ENCODE measurements at regions not wholly inside any gene's neighbourhood (a gene's known extent, or its start where the extent isn't known, plus 50 kb on each side); places are given as distances from the start of the nearest gene placed in this dataset.
"Not testable (repeated sequence)": the region's sequence is repeated elsewhere in the genome, so short reads cannot be mapped to it uniquely, and the experiment has no call there.

DNA sequence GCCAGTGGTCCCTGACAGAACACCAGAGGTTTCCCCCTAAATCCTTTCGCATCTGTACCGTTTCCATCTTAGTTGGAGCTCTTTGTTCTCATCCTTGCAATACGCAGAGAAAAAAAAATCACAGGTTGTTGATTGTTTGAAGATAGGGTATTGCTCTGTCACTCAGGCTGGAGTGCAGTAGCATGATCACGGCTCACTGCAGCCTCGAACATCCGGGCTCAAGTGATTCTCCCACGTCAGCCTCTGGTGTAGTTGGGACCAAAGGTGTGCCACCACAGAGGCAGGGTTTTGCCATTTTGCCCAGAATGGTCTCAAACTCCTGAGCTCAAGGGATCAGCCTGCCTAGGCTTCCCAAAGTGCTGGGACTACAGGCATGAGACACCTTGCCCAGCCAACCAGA lies 185.9 kb downstream of the FAM72C start:
- not testable (repeated sequence) for TF ChIP-seq EP300 (IDR thresholded peaks at IDR 0.05; ENCODE audit: low read depth in 2 of 2, low read length in 2 of 2); EP300 (CRISPR knock-in tag; IDR thresholded peaks at IDR 0.05; ENCODE audit: borderline replicate concordance); PPARG (CRISPR knock-in tag; conservative IDR thresholded peaks at IDR 0.05); ZFP41 (CRISPR knock-in tag; IDR thresholded peaks at IDR 0.05; ENCODE audit: borderline replicate concordance); ZNF570 (CRISPR knock-in tag; IDR thresholded peaks at IDR 0.05; ENCODE audit: borderline replicate concordance); JUND (CRISPR knock-in tag; IDR thresholded peaks at IDR 0.05); MAZ (IDR thresholded peaks at IDR 0.05; ENCODE audit: borderline replicate concordance, low read depth, low read length); MAZ (CRISPR knock-in tag; IDR thresholded peaks at IDR 0.05; ENCODE audit: low read depth); POLR2A (IDR thresholded peaks at IDR 0.05; ENCODE audit: insufficient read depth in 1 of 2, low read depth in 2 of 2, low read length in 2 of 2); MTA3 (CRISPR knock-in tag; IDR thresholded peaks at IDR 0.05); ATF7-NPFF (CRISPR knock-in tag; IDR thresholded peaks at IDR 0.05; ENCODE audit: low read depth)
- TF ChIP-seq, protein P1, sequence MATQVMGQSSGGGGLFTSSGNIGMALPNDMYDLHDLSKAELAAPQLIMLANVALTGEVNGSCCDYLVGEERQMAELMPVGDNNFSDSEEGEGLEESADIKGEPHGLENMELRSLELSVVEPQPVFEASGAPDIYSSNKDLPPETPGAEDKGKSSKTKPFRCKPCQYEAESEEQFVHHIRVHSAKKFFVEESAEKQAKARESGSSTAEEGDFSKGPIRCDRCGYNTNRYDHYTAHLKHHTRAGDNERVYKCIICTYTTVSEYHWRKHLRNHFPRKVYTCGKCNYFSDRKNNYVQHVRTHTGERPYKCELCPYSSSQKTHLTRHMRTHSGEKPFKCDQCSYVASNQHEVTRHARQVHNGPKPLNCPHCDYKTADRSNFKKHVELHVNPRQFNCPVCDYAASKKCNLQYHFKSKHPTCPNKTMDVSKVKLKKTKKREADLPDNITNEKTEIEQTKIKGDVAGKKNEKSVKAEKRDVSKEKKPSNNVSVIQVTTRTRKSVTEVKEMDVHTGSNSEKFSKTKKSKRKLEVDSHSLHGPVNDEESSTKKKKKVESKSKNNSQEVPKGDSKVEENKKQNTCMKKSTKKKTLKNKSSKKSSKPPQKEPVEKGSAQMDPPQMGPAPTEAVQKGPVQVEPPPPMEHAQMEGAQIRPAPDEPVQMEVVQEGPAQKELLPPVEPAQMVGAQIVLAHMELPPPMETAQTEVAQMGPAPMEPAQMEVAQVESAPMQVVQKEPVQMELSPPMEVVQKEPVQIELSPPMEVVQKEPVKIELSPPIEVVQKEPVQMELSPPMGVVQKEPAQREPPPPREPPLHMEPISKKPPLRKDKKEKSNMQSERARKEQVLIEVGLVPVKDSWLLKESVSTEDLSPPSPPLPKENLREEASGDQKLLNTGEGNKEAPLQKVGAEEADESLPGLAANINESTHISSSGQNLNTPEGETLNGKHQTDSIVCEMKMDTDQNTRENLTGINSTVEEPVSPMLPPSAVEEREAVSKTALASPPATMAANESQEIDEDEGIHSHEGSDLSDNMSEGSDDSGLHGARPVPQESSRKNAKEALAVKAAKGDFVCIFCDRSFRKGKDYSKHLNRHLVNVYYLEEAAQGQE (IDR thresholded peaks at IDR 0.05; ENCODE audit: borderline replicate concordance in 1 of 2, low read depth in 1 of 2, low read length in 2 of 2), result not testable (repeated sequence)
- TF ChIP-seq, protein P2, sequence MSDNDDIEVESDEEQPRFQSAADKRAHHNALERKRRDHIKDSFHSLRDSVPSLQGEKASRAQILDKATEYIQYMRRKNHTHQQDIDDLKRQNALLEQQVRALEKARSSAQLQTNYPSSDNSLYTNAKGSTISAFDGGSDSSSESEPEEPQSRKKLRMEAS (IDR thresholded peaks at IDR 0.05), result not testable (repeated sequence)
- TF ChIP-seq, protein P3, sequence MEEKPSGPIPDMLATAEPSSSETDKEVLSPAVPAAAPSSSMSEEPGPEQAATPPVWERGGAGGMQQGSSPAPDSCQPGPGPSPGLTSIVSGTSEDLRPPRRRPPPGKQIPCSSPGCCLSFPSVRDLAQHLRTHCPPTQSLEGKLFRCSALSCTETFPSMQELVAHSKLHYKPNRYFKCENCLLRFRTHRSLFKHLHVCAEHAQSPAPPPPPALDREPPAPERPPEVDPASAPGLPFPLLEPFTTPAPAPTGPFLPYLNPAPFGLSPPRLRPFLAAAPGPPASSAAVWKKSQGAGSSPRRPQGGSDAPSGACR (CRISPR knock-in tag; IDR thresholded peaks at IDR 0.05), result not testable (repeated sequence)
- TF ChIP-seq, protein P4, sequence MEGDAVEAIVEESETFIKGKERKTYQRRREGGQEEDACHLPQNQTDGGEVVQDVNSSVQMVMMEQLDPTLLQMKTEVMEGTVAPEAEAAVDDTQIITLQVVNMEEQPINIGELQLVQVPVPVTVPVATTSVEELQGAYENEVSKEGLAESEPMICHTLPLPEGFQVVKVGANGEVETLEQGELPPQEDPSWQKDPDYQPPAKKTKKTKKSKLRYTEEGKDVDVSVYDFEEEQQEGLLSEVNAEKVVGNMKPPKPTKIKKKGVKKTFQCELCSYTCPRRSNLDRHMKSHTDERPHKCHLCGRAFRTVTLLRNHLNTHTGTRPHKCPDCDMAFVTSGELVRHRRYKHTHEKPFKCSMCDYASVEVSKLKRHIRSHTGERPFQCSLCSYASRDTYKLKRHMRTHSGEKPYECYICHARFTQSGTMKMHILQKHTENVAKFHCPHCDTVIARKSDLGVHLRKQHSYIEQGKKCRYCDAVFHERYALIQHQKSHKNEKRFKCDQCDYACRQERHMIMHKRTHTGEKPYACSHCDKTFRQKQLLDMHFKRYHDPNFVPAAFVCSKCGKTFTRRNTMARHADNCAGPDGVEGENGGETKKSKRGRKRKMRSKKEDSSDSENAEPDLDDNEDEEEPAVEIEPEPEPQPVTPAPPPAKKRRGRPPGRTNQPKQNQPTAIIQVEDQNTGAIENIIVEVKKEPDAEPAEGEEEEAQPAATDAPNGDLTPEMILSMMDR (CRISPR knock-in tag; IDR thresholded peaks at IDR 0.05), result not testable (repeated sequence)
- TF ChIP-seq, protein P5, sequence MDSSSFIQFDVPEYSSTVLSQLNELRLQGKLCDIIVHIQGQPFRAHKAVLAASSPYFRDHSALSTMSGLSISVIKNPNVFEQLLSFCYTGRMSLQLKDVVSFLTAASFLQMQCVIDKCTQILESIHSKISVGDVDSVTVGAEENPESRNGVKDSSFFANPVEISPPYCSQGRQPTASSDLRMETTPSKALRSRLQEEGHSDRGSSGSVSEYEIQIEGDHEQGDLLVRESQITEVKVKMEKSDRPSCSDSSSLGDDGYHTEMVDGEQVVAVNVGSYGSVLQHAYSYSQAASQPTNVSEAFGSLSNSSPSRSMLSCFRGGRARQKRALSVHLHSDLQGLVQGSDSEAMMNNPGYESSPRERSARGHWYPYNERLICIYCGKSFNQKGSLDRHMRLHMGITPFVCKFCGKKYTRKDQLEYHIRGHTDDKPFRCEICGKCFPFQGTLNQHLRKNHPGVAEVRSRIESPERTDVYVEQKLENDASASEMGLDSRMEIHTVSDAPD (CRISPR knock-in tag; IDR thresholded peaks at IDR 0.05), result not testable (repeated sequence)
